ENCODE measurements at regions not wholly inside any gene's neighbourhood (a gene's known extent, or its start where the extent isn't known, plus 50 kb on each side); places are given as distances from the start of the nearest gene placed in this dataset.

DNA sequence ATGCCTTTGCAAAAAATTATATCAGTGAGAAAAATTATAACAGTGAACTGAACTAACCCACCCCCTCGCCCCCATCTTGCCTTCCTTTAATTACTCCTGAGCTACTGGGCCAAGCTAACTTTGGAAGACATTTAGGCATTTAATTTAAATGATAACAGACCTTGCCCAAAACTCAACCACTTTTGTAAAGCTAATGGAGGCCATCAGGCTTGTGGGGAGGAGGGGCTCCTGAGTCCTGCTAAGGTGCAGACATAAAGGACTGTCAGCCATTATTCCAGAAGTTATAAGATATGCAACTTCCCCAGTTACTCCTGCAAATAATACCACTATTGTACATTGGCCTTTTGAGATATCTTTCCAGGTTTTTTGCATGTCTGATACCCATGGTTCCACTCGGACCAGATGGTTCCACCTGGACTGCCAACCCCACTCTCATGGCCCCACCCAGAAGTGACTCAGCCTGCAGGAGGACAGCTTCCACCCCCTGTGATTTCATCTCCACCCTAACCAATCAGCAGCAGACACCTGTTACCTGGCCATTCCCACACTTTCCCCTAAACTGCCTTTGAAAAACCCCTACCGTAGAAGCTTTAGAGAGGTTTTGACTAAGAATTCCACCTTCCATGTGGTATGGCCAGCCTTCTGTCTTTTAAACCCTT lies 805.4 kb upstream of the CDH6 start:
- TF ChIP-seq CTCF (IDR thresholded peaks at IDR 0.05; ENCODE audit: low read depth, low read length) (no peak), POLR2A (IDR thresholded peaks at IDR 0.05; ENCODE audit: extremely low read depth, insufficient read length) (no peak), MAX (IDR thresholded peaks at IDR 0.05; ENCODE audit: low read depth, low read length) (no peak)
